NCI-H146 (cell line): ENCODE measurements at regions not wholly inside any gene's neighbourhood (a gene's known extent, or its start where the extent isn't known, plus 50 kb on each side); places are given as distances from the start of the nearest gene placed in this dataset.
A peak's percentile ranks its signal among the peaks of the same experiment; 100 is the strongest.

Experiments used
- DNase-seq: peaks from one replicate; lab custom pipeline; 2025; lab: John Stamatoyannopoulos, UW

DNA sequence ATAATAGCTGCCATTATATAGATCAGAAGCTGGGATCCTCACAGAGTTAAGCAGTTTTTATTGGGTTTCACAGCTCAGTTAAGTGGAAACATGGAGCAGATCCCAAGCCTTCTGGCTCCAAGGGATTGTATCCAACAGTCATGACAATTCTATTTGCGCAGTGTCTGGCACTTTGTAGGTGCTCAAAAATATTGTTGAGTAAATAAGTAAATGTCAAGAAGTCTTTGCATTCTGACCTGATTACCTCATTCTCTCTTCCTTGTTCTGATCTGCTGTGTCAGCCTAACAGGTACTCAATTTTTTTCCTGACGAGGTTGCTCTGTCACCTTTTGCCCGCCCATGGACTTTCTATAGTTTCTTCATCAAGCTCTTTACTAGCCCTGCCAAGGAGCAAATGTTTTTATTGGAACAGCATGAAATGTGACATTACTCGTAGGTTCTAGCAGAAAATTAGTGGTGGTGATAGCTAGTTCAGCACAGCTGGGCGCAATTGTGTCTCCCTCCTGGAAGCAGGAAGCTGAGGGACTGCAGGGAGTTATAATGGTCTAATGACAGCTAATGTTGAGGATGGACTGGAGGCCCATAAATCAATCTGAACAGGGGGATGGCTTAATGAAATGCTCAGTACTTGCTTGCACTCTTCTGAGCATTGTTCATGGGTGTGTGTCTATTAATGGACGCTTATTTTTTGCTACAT lies 680.2 kb downstream of the CCSER2 start:
- DNase-seq = peak; percentile 85

DNA sequence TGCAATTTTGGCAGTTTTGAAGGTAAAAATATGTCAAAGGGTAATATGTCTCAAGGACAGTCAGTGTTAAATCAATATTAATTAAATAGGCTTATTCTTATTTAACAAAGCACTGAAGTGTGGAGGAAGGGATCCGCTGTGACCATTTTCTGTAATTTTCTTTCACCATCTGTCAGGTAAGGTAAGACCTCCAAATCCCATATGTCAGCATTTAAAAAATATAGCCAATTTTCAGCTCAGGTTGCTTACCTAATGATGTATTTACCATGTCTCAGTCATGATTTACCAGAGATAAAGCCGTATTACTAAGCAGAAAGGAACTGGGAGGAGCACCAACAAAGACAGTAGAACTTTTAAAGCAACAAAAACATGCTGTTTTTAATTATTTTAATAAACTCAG lies 683.9 kb downstream of the CCSER2 start:
- DNase-seq = peak; percentile 58

DNA sequence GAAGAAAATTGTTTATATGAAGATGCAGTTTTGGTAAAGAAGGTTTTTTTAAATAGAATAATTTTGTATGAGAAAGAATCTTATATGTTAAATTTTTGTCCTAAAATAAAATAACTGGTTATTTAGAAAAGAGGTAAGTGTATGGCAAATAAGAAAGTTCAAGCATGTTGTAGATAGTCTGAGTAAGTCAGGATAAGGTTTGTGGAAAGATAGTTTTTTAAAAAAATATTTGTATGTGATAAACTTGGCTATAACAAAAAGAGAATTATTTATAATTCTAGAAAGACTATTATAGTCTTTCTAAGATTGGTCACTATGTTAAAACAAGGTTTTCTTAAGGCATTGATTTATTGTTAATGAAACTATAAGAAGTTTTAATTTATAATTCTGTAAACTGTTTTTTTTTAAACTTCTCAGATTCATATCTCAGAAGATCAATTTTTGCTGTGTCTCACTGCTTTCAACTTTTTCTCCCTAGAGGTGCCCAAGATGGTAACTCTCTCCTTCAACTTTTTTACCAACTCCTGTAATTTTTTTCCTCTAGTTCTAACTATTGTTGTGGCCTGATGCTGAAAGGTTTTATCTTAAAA lies 698.6 kb downstream of the CCSER2 start:
- no peak for DNase-seq

DNA sequence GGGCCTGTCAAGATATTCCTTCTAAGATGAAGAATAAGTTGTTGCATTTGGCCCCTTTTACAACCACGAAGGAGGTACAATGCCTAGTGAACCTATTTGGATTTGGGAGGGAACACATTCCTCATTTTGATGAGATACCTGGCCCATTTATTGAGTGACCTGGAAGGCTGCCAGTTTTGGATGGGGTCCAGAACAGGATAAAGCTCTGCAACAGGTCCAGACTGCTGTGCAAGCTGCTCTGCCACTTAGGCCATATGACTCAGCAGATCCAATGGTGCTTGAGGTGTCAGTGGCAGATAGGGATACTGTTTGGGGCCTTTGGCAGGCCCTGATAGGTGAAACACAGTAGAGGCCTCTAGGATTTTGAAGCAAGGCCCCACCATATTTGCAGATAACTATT lies 704.6 kb downstream of the CCSER2 start:
- no peak for DNase-seq

DNA sequence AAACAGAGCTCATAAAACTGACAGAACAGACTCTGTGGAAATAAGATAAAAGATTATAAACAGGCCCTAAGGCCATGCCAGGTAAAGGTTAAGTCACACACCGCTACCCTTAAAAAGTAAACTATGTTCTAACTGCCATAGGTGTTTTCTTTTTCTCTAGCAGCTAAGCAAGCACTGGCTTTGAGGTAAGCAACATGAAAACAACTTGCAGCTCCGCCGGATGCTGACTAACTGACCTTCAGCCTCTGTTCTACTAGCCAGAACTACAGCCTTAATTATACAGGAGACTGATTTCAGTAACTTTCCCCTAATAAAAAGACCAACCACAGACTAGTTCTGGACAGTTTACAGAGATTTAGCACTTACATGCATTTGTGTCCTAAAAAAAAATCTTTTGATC lies 708.3 kb downstream of the CCSER2 start:
- DNase-seq = no peak

DNA sequence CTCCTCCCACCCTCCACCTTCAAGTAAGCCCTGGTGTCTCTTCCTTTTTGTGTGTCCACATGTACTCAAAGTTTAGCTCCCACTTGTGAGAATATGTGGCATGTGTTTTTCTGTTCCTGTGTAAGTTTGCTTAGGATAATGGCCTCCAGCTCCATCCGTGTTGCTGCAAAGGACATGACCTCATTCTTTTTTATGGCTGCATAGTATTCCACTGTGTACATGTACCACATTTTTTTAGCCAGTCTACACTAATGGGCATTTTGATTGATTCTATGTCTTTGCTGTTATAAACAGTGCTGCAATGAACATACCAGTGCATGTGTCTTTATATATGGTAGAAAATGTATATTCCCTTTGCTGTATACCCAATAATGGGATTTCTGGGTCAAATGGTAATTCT lies 710.9 kb downstream of the CCSER2 start:
- no peak for DNase-seq

DNA sequence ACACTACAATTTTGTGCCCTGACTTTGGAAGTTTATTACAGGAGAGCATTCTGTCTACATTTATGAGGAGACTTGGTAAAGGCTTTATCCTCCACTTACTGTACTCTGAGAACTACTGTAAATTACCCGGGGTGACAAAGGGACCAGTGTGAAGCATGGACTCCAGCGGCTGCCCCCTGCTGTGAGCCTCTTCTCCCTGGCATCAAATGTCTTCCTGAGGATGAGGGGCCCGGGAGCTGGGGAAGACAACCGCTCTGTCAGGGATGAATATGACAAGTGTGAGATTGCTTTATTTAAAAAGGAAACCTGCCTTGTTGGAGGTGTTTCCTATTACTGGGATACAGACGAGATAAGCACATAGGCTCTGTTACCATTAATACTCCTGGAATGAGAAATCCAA lies 714.8 kb downstream of the CCSER2 start:
- peak; percentile 94 for DNase-seq

DNA sequence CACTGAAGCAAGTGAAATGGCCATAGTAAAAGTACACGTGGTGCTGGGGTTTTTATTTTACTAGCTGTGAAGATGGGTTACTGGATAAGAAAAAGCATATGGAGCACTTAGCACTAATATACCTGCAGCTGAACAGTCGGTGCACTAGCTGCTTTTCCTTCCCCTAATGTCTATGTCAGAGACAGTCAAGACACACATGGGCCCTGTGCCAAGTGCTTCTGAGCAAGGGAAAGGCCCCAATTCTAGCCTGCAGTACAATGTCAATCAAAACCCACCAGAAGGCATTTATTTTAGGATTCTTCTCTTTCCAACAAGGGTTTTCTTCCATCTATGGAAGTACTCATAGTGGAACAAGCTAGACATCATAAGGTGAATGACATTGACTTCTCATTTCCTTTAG lies 716.7 kb downstream of the CCSER2 start:
- peak; percentile 18 for DNase-seq

DNA sequence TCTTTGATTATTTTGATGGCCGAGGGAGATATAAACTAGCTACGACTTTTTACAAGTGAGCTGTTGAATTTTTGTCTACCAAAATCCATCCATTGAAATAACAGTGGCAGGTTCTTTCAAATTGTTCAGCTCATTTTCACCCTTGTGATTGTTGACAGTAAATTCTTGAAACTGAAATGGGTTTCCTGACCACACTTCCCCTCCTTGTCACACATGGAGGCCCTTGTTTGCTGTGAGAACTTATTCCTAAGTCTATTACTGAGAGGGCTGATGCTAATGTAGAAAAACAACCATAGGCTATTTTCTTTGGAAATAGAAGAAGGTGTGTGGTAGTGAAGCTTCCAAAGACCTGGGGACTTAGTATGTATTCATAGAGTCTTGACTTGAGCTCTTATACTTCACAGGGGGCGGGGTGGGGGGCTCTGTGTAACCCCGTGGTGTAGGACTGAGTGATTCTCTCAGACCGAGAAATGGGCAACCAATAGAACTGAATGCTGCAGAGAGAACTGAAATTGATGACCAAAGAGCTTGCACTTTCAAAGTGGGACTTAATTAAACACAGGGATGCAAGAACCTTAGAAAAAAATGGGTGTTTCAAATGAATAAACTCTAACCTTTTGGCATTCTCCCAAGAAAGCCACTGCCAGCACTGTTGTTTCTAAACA lies 718.9 kb downstream of the CCSER2 start:
- DNase-seq = no peak

DNA sequence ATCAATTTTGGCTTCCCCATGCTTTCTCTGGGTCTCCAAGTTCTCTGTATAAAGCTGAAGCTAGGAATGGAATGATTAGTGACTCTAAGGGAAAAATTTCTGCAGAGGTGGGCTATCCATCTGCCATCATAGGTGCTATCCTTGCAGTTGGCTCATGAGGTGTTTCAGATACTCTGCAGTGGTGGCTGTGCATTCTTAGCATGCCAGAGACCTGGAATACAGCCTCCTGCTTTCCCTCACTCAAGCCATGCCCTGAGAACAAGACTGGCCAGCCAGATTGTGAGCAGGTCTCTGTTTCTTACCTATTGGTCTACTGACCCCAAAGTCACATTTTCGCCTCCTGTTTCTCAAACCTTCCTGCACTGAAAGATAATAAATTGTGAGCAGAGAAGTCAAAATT lies 719.6 kb downstream of the CCSER2 start:
- DNase-seq = no peak

DNA sequence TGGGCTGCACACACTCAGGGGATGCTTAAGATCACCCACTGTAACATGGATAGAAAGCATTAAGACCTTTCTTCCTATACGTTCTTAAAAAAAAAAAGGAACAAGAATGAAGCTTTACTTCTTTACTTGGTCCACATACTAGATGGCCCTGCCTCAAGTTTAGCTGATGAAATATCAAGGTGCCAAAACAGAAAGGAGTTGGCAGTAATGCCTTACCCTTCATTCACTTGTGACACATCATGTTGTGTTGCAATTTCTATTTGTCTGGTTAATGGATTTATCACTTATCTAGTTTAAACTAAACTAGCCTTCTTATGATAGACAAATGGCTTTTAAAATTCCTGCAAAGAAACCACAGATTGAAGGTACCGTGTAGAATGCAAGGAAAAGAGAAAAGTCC lies 720.3 kb downstream of the CCSER2 start:
- DNase-seq = no peak

DNA sequence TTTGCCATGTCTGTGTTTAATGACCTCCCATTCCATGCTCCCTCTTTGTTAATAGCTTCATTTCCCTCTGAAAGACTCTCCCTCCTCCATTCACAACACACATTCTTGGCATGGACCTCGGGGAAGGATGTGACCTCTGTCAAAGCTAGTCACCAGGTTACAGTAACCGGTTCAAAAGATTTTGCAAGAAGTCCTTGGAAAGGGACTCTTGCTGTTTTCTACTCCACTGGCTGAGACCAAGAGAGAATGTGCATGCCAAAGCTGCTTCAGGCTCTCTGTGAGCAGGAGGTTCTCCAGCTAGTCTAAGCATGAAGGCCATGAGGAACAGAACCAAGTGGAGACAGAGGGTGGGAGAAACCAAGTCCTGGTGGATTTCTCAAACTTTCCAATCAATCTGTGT lies 732.6 kb downstream of the CCSER2 start:
- DNase-seq = no peak

DNA sequence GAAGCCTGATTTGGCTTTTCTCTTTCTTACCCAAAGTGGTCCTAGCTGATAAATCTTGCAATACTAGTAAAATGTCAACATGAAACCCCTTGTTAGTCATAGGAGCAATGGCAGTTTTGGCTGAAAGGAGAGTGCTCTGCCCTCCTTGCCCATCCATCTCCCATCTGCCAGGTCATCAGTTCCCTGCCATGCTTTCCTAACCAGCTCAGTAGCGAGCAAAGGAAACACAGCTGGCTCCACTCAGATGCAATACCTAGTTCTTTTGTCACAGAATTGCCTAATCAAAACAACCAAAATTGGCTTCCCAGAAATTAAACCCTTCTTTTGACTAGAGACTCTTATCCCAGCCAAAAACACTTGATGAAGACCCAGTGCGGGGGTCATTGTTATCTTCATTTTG lies 733.0 kb downstream of the CCSER2 start:
- DNase-seq = no peak

DNA sequence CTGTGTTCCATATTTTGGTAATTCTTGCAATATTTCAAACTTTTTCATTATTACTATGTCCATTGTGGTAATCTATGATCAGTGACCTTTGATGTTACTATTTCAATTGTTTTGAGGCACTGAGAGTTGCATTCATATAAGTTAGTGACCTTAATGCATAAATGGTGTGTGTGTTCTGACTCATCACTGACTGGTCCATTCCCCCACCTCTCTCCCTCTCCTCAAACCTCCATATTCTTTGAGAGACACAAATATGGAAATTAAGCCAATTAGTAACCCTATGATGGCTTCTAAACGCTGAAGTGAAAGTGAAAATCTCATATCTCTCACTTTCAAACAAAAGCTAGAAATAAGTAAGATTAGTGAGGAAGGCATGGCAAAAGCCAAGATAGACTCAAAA lies 739.6 kb downstream of the CCSER2 start:
- no peak for DNase-seq

DNA sequence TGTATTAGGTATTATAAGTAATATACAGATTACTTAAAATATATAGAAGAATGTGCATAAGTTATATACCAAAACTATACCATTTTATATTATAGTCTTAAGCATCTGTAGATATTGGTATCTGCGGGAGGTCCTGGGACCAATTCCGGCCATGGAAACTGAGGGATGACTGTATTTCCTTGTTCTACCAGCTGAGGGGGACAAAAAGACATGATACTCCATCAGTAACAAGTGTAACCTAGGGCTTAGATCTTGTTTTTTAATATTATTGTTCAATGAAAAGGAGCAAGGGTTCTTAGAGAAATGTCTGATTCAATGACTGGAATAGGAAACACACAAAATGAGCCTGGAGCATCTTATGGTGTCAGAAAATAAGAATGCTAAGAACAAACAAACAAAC lies 752.5 kb downstream of the CCSER2 start:
- DNase-seq = no peak

DNA sequence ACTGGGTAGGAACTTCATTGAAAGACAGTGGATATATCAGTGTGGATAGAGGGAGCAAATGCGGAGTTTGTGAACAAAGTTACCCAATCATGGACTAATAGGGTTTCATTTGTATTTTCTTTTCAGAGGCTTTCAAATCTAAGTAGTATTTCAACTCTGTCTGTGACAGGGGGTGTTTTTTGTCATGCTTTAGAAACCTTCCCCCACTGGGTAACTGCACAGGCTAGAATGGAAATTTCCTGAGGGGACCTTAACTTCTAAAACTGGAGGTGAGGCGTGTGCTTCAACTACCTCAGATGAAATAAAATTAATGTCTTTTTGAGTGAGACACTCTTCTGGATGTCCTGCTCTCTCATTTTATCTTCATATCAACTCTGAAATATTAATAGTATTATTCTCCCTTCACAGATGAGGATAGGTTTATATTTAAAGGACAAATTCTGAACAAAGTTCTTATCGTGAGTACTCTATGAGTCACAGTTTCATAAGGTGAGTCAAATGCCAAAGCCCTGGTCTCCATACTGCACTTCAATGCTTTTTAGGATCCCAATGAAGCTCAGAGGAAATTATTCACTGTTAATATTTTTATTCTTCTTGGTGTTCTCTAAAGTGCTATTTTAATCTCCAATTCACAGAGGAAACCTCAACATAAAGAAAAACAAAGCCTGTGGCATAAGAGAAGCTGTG lies 770.6 kb downstream of the CCSER2 start:
- no peak for DNase-seq

DNA sequence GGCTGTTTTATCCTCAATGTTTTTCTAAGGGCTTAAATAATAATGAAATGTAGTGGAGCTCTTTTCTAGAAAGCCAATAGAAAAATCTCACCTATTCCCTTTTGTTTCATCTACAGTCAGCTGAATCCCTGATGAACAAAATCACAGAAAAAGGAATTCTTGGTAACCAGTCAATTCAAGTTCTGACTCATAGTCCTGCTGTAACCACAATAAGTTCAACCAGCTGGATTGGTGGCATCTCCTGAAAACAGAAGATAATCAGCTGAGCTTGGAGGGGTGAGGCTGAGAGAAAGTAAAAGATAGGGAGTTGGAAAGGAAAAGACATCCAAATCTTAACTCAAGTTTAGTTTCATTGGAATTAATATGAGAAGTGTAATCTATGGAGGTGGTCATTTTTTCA lies 772.1 kb downstream of the CCSER2 start:
- DNase-seq = no peak

DNA sequence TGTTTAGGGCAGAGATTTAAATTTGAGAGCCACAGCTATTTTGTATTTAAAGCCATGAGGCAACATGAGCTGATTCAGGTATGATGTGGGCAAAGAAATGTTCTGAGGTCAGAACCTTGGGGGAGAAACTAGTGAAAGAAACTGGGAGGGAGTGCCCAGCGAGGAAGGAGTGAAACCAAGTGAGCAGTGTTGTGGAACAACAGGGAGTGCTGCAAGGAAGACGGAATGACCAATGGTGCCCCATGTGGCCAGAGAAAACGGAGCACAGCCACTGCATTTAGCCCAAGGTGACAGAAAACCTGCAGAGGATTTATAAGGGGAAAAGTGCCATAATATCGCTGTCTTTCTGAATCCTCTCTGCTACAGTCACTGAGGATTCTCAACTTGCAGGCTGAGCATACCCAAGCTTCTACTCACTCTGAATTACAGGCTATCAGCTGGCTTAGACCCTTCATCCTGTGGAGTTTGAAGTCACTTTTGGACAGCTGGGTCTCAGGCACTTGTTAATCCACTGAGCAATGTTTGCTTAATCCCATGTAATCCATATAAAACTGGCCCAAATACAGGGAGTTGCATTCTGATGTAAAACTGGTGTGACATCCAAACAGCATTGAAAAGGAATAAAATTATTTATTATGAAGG lies 777.3 kb downstream of the CCSER2 start:
- no peak for DNase-seq

DNA sequence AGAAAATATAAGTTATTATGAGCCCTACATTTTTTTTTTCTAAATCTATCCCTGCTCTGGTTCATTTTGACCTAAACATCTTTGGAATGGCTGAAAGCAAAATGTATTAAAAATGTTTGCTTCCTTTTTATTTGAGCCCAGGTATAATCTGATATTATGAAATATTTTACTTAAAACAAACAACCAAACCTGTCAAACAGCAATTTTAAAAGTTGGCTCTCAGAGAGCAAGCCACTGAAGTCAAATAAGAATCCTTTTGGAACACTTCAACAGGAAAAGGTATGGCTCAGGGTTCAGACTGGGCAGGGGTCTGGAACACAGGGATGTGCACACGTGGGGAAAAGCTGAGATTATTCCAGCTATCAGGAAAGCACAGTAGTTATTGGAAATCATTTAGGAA lies 782.9 kb downstream of the CCSER2 start:
- no peak for DNase-seq

DNA sequence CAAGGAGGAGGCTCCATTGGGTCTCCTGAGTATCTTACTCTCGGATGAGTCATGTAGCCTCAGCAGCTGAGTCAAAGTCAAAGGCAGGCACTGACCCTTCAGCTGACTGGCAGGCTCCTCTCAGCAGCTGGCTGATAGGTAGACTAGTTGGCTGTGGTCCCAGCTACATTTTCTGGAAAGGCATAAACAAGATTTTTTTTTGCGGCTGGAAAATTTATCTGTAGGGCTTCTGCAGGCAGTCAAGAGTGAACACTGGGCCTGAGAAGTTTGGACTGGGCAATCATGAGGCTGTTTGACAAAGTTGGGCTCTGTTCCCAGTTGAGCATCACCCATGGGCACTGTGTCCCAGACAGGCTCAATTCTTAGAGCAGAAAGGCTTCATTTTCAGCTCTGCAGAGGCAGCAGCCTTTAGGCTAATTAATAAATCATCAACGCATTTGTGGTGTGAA lies 796.2 kb downstream of the CCSER2 start:
- DNase-seq = no peak

DNA sequence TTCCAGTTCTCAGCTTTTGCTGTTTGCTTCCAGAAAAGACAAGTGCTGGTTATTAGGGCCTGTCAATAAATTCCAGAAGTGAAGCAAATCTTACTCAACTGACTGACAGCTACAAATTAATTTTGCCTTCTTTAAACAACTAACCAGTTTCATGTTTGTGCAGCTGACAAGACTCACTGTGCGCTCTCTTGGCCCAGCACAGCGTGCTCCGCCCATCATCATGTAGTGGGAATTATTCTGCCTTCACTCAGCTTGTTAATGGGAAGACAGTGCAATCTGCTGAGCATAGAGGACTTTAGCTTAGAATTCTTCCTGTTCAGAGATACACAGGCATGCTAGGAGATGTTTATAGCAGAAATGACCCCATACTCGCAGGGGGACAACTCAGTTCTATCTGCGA lies 808.9 kb downstream of the CCSER2 start:
- DNase-seq = no peak

DNA sequence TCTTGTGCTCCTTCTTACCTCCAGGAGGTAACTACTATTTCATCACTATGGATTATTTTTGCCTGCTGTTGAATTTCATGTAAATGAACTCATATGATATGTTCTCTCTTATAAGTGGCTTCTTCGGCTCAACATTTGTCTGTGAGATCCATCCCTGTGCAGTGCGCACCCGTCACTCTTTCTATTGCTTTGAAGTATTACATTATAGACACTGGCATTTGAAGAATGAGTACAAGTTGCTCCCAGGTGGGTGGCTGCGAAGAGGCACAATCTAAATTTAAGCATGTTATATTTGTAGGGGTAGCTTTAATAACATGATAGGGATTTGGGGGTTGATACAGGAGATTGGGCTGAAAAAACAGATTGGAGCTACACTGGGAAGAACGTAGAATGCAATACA lies 809.7 kb downstream of the CCSER2 start:
- no peak for DNase-seq

DNA sequence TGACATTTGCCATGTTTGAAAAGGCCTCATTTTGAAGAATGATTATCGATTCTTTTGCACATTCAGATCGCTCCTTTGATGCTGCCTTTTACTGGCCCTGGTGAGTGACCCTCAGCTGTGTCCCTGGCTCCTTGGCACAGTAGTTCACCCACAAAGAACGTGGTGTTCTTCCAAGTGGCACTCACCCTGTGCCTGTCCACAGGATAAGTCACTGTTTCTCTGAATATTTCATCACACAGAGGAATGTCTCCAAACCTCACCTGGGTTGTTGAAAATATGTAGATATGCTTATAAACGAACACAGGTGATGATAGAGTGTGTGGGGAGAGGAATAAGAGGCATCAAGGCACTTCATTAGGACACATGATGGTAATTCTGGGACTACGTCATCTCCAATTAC lies 810.7 kb downstream of the CCSER2 start:
- DNase-seq = no peak
